GM10266 (cell line): ENCODE measurements at regions not wholly inside any gene's neighbourhood (a gene's known extent, or its start where the extent isn't known, plus 50 kb on each side); places are given as distances from the start of the nearest gene placed in this dataset.

ENCODE experiments used
- DNase-seq: peaks from one replicate; pipeline ENCODE4 v3.0.0; 2012; ENCODE audit errors: extremely low spot score
- TF ChIP-seq, protein P1 (sequence below): IDR thresholded peaks from 2 replicates; pipeline ENCODE4 v1.5.1; 2012; ENCODE audit warnings: mild to moderate bottlenecking, low read depth; ENCODE audit not compliant: control insufficient read depth, insufficient read depth; ENCODE audit errors: missing control alignments

GRCh38 chr16:79677799-79678530 is 77.4 kb upstream of the MAF start:
- TF ChIP-seq, protein P1, sequence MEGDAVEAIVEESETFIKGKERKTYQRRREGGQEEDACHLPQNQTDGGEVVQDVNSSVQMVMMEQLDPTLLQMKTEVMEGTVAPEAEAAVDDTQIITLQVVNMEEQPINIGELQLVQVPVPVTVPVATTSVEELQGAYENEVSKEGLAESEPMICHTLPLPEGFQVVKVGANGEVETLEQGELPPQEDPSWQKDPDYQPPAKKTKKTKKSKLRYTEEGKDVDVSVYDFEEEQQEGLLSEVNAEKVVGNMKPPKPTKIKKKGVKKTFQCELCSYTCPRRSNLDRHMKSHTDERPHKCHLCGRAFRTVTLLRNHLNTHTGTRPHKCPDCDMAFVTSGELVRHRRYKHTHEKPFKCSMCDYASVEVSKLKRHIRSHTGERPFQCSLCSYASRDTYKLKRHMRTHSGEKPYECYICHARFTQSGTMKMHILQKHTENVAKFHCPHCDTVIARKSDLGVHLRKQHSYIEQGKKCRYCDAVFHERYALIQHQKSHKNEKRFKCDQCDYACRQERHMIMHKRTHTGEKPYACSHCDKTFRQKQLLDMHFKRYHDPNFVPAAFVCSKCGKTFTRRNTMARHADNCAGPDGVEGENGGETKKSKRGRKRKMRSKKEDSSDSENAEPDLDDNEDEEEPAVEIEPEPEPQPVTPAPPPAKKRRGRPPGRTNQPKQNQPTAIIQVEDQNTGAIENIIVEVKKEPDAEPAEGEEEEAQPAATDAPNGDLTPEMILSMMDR = no peak
- no peak for DNase-seq

GRCh38 chr16:79673635-79674034 is 73.1 kb upstream of the MAF start:
- TF ChIP-seq, protein P1 = no peak
- DNase-seq = no peak

- TF ChIP-seq, protein P1 = no peak
- no peak for DNase-seq
Observed at GRCh38 chr16:79672524-79672923, 72.0 kb upstream of the MAF start.

DNA sequence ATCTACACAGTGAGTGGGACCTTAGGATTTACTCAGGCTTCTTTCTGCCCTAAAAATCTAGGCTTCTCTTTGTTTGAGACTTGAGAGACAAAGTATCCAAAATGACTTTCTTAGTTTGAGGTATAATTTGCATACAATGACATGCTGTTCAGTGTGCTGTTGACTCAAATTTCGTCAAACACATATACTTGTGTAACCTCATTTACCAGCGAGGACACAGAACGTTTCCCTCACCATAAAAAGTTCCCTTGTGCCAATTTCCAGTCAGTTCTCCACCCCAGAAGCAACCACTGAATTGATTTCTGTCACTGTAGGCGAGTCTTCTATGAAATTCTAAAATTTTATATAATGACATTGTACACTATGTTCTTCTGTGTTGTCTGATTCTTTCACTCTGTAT is 68.0 kb upstream of the MAF start:
- TF ChIP-seq, protein P1 = no peak
- no peak for DNase-seq

DNA sequence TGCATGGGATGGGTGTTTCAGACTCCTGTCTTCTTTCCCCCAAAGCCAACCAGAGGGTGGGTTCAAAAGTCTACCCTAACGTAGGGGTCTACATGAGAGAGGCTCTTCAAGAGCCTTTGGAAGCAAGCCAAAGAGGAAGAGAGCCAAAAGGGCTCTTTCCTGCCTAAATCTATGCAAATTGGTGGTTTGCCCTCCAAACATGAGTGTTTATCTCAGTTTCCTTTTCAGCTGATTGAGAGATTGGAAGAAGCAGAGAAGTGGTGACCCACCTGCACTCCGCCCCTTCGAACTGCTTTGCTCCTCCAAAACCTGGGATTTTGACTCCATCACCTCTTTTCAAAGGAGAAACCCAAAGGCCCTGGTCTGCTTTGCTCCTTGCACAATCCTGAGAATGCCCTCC is 65.4 kb upstream of the MAF start:
- DNase-seq = no peak

GRCh38 chr16:79664407-79664806 is 63.9 kb upstream of the MAF start:
- DNase-seq = no peak
- TF ChIP-seq, protein P1 = no peak

More for the DNA sequence above, 65.4 kb upstream of the MAF start:
- TF ChIP-seq, protein P1 = no peak

- TF ChIP-seq, protein P1 = no peak
- DNase-seq = no peak
Observed at GRCh38 chr16:79662669-79663313, 62.3 kb upstream of the MAF start.
